Gastroesophageal sphincter (tissue), 3 donors: ENCODE measurements at regions not wholly inside any gene's neighbourhood (a gene's known extent, or its start where the extent isn't known, plus 50 kb on each side); places are given as distances from the start of the nearest gene placed in this dataset.

Experiments
- CTCF ChIP-seq, 4 experiments: fragments of 200-600 bp in 2 of 4; fragments of 450-650 bp in 2 of 4; sonication (generic) in 1 of 4; IDR thresholded peaks; one replicate each; pipeline ENCODE4 v1.5.1; 2017 to 2019; ENCODE audit warnings: antibody characterized with exemption in 4 of 4, mild to moderate bottlenecking in 2 of 4, moderate library complexity in 2 of 4
- EP300 ChIP-seq: sonication (generic); formaldehyde crosslinking; IDR thresholded peaks from one replicate; pipeline ENCODE4 v1.6.1; 2017; ENCODE audit warnings: antibody characterized with exemption, mild to moderate bottlenecking
- POLR2A ChIP-seq, 2 donors: fragments of 450-650 bp; IDR thresholded peaks; one replicate each; pipeline ENCODE4 v1.6.1; 2017; ENCODE audit warnings: antibody characterized with exemption in 2 of 2, mild to moderate bottlenecking in 2 of 2, moderate library complexity in 1 of 2
- POLR2AphosphoS5 ChIP-seq: sonication (generic); formaldehyde crosslinking; IDR thresholded peaks from one replicate; pipeline ENCODE4 v1.6.1; 2017; ENCODE audit warnings: antibody characterized with exemption

GRCh38 chr1:221979444-221980032 lies 237.6 kb upstream of the DUSP10 start:
- TF ChIP-seq EP300, result no peak
- TF ChIP-seq POLR2AphosphoS5, result no peak
- TF ChIP-seq CTCF (IDR thresholded peaks at IDR 0.05), result peak in 1 of 4 experiments; percentile 7
- TF ChIP-seq POLR2A (IDR thresholded peaks at IDR 0.05), result no peak
